ENCODE measurements at regions not wholly inside any gene's neighbourhood (a gene's known extent, or its start where the extent isn't known, plus 50 kb on each side); places are given as distances from the start of the nearest gene placed in this dataset.
"Not testable (repeated sequence)": the region's sequence is repeated elsewhere in the genome, so short reads cannot be mapped to it uniquely, and the experiment has no call there.

DNA sequence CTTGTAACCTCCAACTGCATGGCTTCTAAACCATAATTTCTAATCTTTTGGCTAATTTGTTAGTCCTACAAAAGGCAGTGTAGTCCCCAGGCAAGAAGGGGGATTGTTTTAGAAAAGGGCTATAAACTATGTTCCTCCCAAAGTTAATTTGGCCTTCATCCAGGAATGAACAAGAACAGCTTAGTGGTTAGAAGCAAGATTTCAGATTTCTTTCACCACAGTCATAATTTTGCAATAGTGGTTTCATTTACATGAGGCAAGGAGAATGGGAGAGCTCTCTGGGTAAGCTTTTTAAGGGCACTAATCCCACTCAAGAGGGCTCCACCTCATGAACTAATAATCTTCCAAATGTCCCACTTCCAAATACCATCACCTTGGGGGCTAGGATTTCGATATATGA is 1353.9 kb downstream of the NCAM2 start:
- Histone ChIP-seq H3K9me3 (no peaks in the 10 kb centered on the region), H3K36me3 (no peaks in the 10 kb centered on the region), H3K4me3 (no peak overlapping the region), H3K27me3 (no peaks in the 10 kb centered on the region), H3K4me1 (no peaks in the 10 kb centered on the region), H3K27ac (no peak overlapping the region)
- intact Hi-C loops (cut with DNase I) = no loop called here
- DNase-seq (no peak), ATAC-seq (no peak)
- TF ChIP-seq, protein P1, sequence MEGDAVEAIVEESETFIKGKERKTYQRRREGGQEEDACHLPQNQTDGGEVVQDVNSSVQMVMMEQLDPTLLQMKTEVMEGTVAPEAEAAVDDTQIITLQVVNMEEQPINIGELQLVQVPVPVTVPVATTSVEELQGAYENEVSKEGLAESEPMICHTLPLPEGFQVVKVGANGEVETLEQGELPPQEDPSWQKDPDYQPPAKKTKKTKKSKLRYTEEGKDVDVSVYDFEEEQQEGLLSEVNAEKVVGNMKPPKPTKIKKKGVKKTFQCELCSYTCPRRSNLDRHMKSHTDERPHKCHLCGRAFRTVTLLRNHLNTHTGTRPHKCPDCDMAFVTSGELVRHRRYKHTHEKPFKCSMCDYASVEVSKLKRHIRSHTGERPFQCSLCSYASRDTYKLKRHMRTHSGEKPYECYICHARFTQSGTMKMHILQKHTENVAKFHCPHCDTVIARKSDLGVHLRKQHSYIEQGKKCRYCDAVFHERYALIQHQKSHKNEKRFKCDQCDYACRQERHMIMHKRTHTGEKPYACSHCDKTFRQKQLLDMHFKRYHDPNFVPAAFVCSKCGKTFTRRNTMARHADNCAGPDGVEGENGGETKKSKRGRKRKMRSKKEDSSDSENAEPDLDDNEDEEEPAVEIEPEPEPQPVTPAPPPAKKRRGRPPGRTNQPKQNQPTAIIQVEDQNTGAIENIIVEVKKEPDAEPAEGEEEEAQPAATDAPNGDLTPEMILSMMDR (IDR thresholded peaks at IDR 0.05) = no peak
- no peak for TF ChIP-seq POLR2A (IDR thresholded peaks at IDR 0.05)
- WGBS (ENCODE audit: insufficient coverage, low coverage, low lambda C conversion rate, missing lambda C conversion rate) = 64% methylated on average over 1 of the region's 1 CpG

DNA sequence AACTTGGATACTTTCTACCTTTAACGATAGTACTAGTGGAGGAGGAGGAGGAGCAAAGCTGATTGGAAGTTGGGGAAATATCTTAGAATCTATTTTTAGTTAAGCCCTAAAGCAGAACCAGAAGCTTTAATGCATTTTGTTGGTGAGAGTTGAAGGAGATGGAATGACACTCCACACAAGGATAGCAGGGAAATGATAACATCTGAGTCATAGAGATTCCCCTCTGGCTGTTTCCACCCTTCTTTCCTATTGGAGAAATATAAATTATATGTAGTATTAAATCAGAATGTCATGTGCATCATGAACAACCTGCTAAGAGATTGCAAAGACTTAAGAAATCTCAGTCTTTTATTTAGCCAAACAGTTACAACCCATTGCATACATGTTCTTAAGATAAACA is 1357.7 kb downstream of the NCAM2 start:
- DNase-seq (no peak), ATAC-seq (no peak)
- intact Hi-C loops (cut with DNase I) = no loop called here
- no peaks in the 10 kb centered on the region for H3K9me3 ChIP-seq
- H3K27me3 ChIP-seq = no peaks in the 10 kb centered on the region
- no peak overlapping the region for H3K4me3 ChIP-seq
- no peak for TF ChIP-seq POLR2A (IDR thresholded peaks at IDR 0.05)
- TF ChIP-seq, protein P1 (IDR thresholded peaks at IDR 0.05) = no peak
- no peaks in the 10 kb centered on the region for H3K4me1 ChIP-seq
- H3K36me3 ChIP-seq = no peaks in the 10 kb centered on the region
- WGBS (ENCODE audit: insufficient coverage, low coverage, low lambda C conversion rate, missing lambda C conversion rate) = 85% methylated on average over 1 of the region's 1 CpG
- H3K27ac ChIP-seq = no peak overlapping the region

DNA sequence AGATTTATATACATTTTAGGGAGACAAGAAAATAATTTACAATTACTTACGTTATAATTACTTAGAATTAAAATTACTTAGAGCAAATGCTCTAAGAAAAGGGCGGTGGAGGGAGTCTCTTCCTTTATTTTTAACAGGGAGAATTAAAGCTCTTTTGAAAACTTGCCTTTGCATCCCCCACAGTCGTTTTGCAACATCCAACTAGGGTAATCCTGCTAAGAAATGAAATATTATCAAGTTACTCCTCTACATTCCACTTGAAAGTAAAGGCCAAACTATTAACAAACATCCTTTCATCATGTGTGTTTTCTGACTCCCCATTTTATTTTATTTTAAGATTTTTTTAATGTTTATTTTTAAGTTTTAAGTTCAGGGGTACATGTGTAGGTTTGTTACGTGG is 1358.5 kb downstream of the NCAM2 start:
- H3K4me3 ChIP-seq = no peak overlapping the region
- WGBS (ENCODE audit: insufficient coverage, low coverage, low lambda C conversion rate, missing lambda C conversion rate) = 58% methylated on average over 4 of the region's 4 CpGs
- ATAC-seq = no peak
- H3K27me3 ChIP-seq = no peaks in the 10 kb centered on the region
- intact Hi-C loops (cut with DNase I) = no loop called here
- H3K27ac ChIP-seq = no peak overlapping the region
- H3K9me3 ChIP-seq = no peaks in the 10 kb centered on the region
- H3K4me1 ChIP-seq = no peaks in the 10 kb centered on the region
- no peaks in the 10 kb centered on the region for H3K36me3 ChIP-seq
- DNase-seq = no peak
- TF ChIP-seq POLR2A (IDR thresholded peaks at IDR 0.05) = no peak
- TF ChIP-seq, protein P1 (IDR thresholded peaks at IDR 0.05) = no peak

DNA sequence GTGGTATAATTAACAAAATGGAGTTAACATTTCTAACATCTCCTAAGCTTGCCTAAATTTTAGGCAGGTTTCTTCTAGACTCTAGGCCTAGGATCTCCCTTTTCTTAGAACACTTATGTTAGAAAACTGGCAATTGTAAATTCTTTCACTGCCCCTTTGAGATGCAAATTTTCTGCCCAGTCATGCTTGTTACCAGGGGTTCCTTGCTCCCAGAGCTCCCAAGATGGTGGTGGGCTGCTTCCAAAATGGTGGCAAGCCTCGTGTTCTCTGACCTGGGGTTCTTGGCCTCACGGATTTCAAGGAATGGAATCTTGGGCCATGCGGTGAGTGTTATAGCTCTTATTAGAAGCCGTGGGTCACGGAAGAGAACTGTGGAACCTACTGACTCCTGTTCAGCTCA is 1361.4 kb downstream of the NCAM2 start:
- DNase-seq; H3K9me3 ChIP-seq; intact Hi-C loops (cut with DNase I); H3K27ac ChIP-seq; ATAC-seq; H3K4me3 ChIP-seq; H3K36me3 ChIP-seq; H3K4me1 ChIP-seq; H3K27me3 ChIP-seq: not testable (repeated sequence)
- 66% methylated on average over 3 of the region's 5 CpGs for WGBS (ENCODE audit: insufficient coverage, low coverage, low lambda C conversion rate, missing lambda C conversion rate)

DNA sequence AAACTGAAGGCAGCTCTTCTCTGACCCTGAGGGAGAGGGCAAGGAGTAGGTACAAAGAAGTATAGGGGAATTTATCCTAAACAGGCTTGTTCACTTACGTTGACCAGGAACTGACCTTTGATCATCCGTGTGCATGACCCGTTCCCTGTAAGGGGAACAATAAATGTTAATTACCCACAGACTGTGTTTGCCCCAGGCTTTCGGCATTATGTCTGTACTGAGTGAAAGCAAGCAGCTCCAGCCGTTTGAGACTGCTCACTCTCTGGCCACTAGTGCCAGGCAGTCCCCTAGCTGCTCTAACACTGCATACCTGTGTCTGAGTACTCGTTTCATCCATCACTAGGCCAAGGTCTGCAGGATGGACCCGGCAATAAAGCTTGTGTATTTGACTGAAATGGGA is 1365.3 kb downstream of the NCAM2 start:
- Histone ChIP-seq H3K36me3 (no peaks in the 10 kb centered on the region), H3K4me1 (no peaks in the 10 kb centered on the region), H3K9me3 (no peaks in the 10 kb centered on the region), H3K4me3 (no peak overlapping the region), H3K27ac (no peak overlapping the region), H3K27me3 (no peaks in the 10 kb centered on the region)
- WGBS (ENCODE audit: insufficient coverage, low coverage, low lambda C conversion rate, missing lambda C conversion rate) = 92% methylated on average over 2 of the region's 7 CpGs
- no peak for TF ChIP-seq POLR2A (IDR thresholded peaks at IDR 0.05)
- TF ChIP-seq, protein P1 (IDR thresholded peaks at IDR 0.05) = no peak
- ATAC-seq (no peak), DNase-seq (no peak)
- intact Hi-C loops (cut with DNase I) = no loop called here

Measured in right lobe of liver (tissue), 6 donors.